ENCODE measurements at regions not wholly inside any gene's neighbourhood (a gene's known extent, or its start where the extent isn't known, plus 50 kb on each side); places are given as distances from the start of the nearest gene placed in this dataset.

DNA sequence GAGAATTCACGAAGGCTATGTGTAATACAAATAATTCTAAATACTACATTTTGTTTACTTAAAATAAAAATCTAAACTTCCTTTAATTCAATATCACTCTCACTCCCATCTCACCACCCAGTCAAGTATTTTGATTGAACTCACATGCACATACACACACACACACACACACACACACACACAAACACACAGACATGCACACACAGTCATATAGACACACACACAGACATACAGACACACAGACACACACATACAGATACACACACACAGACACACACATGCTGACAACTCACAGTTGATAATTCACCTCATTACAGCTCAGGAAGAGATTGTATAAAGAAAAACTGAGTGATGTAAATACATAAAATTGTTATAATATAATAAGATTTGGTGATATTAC lies 559.8 kb upstream of the SLC35B3 start:
- DNase-seq (ENCODE audit: low spot score in 2 of 2), result no peak
- Mint-ChIP-seq H3K36me3 (no peaks in the 10 kb centered on the region), H3K9me3 (peaks cover 0 to 5% of the 10 kb centered on the region in 2 donors), H3K27ac (no peak overlapping the region)
- no peak for ATAC-seq

- Mint-ChIP-seq H3K27ac (no peak overlapping the region), H3K36me3 (no peaks in the 10 kb centered on the region), H3K9me3 (peaks cover 0 to 5% of the 10 kb centered on the region in 2 donors)
- no peak for ATAC-seq
- no peak for DNase-seq (ENCODE audit: low spot score in 2 of 2)
These were observed 557.8 kb upstream of the SLC35B3 start for GRCh38 chr6:8993111-8993510.

DNA sequence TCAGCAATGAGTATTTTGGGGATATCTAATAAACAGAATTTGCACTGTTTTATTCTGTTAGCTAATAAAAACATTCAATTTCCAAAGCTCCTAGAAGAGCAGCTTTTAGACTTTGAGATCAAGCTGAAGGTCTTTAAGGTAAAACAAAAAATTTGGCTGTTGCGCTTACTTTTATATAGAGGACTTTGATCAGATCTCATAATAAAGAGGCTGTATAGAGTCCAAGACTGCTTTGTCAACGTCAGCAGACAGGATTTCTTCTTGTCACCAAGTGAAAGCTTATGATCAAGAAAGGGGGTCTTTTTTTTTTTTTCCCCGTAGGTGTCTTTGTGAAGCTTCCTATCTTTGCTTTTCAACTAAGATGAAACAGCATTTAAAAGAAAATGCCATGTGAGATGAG lies 556.5 kb upstream of the SLC35B3 start:
- H3K27ac Mint-ChIP-seq, result no peak overlapping the region
- no peak for DNase-seq (ENCODE audit: low spot score in 2 of 2)
- H3K9me3 Mint-ChIP-seq, result peaks cover 0 to 5% of the 10 kb centered on the region in 2 donors
- no peak for ATAC-seq
- no peaks in the 10 kb centered on the region for H3K36me3 Mint-ChIP-seq

DNA sequence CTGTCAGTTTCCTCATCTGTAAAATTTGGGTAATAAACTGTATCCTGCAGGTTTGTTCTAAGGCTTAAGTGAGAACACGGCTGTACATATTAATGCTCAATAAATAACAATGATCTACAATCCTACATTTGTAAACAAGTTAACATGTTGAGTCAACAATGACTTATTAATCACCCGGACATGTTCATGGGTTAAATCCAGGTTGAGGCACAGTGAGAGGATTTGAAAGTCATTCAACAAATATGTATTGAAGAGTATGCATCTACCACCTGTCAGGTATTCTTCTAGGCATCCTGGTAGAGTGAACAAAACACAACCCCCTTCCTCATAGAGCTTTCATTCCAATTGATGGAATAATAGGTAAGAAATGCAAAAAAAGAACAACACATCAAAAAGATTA lies 554.7 kb upstream of the SLC35B3 start:
- no peak for ATAC-seq
- H3K9me3 Mint-ChIP-seq, result peaks cover 0 to 1% of the 10 kb centered on the region in 2 donors
- DNase-seq (ENCODE audit: low spot score in 2 of 2), result no peak
- H3K36me3 Mint-ChIP-seq, result no peaks in the 10 kb centered on the region
- H3K27ac Mint-ChIP-seq, result no peak overlapping the region

- H3K36me3 Mint-ChIP-seq, result no peaks in the 10 kb centered on the region
- DNase-seq (ENCODE audit: low spot score in 2 of 2) (peak in 1 of 2 donors; percentile 60), ATAC-seq (peak in 1 of 2 donors; percentile 78)
- H3K9me3 Mint-ChIP-seq, result no peaks in the 10 kb centered on the region
- no peak overlapping the region for H3K27ac Mint-ChIP-seq
These were observed 547.9 kb upstream of the SLC35B3 start for GRCh38 chr6:8983202-8983688.

DNA sequence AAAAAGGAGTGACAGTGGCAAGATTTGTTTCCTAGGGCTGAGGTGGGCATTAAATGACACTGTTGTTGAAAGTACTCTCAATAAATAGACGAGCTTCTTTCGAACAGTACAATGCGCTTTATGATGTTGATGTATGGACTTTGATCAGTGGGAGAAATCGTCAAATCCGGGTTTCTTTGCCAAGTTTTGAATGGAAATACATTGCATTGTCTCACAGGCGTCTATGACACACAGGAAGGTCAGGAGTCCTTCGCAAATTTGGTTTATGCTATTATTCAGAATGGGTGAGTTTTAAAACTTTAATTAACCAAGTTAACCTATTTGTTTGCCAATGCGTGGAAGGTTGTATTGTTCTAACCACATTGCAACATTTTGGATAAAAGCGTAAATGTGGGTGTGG lies 547.3 kb upstream of the SLC35B3 start:
- ATAC-seq (no peak), DNase-seq (ENCODE audit: low spot score in 2 of 2) (no peak)
- Mint-ChIP-seq H3K9me3 (no peaks in the 10 kb centered on the region), H3K36me3 (no peaks in the 10 kb centered on the region), H3K27ac (no peak overlapping the region)

- H3K27ac Mint-ChIP-seq, result no peak overlapping the region
- peaks cover 4 to 9% of the 10 kb centered on the region in 2 donors for H3K9me3 Mint-ChIP-seq
- ATAC-seq (no peak), DNase-seq (ENCODE audit: low spot score in 2 of 2) (no peak)
- no peaks in the 10 kb centered on the region for H3K36me3 Mint-ChIP-seq
These were observed 538.0 kb upstream of the SLC35B3 start for GRCh38 chr6:8973395-8973794.

GRCh38 chr6:8969747-8970146 lies 534.4 kb upstream of the SLC35B3 start:
- ATAC-seq, result no peak
- Mint-ChIP-seq H3K9me3 (peaks cover 9% of the 10 kb centered on the region in 2 donors), H3K36me3 (no peaks in the 10 kb centered on the region)

DNA sequence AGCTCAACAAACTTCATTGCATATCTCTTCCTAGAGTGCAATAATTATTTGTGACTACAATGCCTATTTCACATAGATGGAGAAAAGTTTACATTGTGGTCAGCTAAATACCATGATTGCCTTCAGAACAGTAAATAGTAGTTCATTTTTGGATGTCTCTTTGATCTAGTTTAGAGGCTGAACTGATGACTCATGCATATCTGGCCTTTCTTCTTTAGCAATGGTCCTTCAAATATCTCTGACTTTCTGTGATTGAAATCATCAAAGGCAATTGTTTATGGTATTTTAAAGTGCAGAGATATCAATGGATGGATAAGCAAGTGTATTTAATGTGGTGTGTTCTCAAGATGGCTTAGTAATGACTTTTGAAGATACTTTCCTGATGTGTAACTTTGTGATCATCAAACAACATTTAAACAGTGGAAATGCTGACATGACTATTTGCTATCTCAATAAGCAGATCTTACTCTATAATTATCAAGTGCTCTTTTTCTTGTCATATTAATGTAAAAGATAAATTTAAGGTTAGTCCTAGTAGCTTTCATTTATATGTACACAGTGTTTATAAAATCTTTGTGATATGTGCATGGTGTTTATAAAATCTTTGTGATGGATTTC lies 523.7 kb upstream of the SLC35B3 start:
- DNase-seq (ENCODE audit: low spot score in 2 of 2) (no peak), ATAC-seq (no peak)
- Mint-ChIP-seq H3K27ac (no peak overlapping the region), H3K36me3 (no peaks in the 10 kb centered on the region), H3K9me3 (no peaks in the 10 kb centered on the region)

More at GRCh38 chr6:8969747-8970146, 534.4 kb upstream of the SLC35B3 start:
- DNase-seq (ENCODE audit: low spot score in 2 of 2), result no peak
- no peak overlapping the region for H3K27ac Mint-ChIP-seq

GRCh38 chr6:8953310-8953709 lies 518.0 kb upstream of the SLC35B3 start:
- no peak overlapping the region for H3K27ac Mint-ChIP-seq

GRCh38 chr6:8948733-8949132 lies 513.4 kb upstream of the SLC35B3 start:
- DNase-seq (ENCODE audit: low spot score in 2 of 2), result no peak
- Mint-ChIP-seq H3K27ac (no peak overlapping the region), H3K9me3 (no peaks in the 10 kb centered on the region), H3K36me3 (no peaks in the 10 kb centered on the region)
- ATAC-seq, result no peak

More at GRCh38 chr6:8953310-8953709, 518.0 kb upstream of the SLC35B3 start:
- DNase-seq (ENCODE audit: low spot score in 2 of 2) (no peak), ATAC-seq (no peak)
- H3K36me3 Mint-ChIP-seq, result no peaks in the 10 kb centered on the region
- H3K9me3 Mint-ChIP-seq, result no peaks in the 10 kb centered on the region

GRCh38 chr6:8947900-8948299 lies 512.6 kb upstream of the SLC35B3 start:
- Mint-ChIP-seq H3K27ac (no peak overlapping the region), H3K36me3 (no peaks in the 10 kb centered on the region), H3K9me3 (no peaks in the 10 kb centered on the region)
- ATAC-seq, result no peak
- DNase-seq (ENCODE audit: low spot score in 2 of 2), result no peak

DNA sequence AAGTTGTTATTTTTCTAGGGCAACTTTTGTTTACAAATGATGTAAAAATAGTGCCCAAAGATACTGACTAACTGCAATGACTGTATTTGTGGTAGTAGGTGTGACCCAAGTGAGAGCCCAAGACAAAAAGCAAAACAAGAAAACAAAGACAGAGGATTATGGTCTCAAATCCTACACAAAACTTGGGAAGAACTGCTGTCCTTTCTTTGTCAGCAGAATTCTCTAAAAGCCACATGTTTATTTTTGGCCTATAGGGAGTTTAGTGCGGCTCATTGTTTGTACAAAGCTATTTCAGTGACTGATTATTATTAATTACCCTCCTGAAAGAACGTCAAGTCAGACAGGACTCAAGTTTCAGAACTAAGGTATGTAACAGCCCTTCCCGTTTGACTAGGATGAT lies 509.2 kb upstream of the SLC35B3 start:
- Mint-ChIP-seq H3K27ac (no peak overlapping the region), H3K36me3 (no peaks in the 10 kb centered on the region), H3K9me3 (no peaks in the 10 kb centered on the region)
- ATAC-seq (no peak), DNase-seq (ENCODE audit: low spot score in 2 of 2) (no peak)

GRCh38 chr6:8943073-8943472 lies 507.7 kb upstream of the SLC35B3 start:
- H3K36me3 Mint-ChIP-seq, result no peaks in the 10 kb centered on the region
- no peaks in the 10 kb centered on the region for H3K9me3 Mint-ChIP-seq
- ATAC-seq (no peak), DNase-seq (ENCODE audit: low spot score in 2 of 2) (no peak)
- H3K27ac Mint-ChIP-seq, result no peak overlapping the region

DNA sequence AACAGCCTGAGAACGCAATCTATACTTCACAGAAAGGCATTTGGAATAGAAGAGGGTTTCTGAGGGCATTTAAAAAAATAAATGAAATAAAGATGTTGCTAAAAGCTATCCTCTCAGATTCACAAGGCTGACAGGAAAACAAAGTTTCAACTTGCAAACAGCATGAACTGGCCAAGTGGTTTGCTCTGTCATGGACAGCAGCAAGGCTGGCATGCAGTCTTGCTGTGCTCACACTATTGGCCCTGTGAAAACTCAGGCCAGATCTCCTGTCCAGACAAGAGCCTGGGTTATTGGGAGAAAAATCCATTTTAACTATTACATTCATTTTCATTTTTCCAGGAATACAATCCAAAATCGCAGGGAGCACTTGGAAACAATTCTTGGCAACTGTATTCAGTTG lies 506.2 kb upstream of the SLC35B3 start:
- H3K9me3 Mint-ChIP-seq, result no peaks in the 10 kb centered on the region
- no peak overlapping the region for H3K27ac Mint-ChIP-seq

GRCh38 chr6:8940356-8940755 lies 505.0 kb upstream of the SLC35B3 start:
- H3K27ac Mint-ChIP-seq, result no peak overlapping the region
- DNase-seq (ENCODE audit: low spot score in 2 of 2), result no peak
- H3K36me3 Mint-ChIP-seq, result no peaks in the 10 kb centered on the region
- H3K9me3 Mint-ChIP-seq, result no peaks in the 10 kb centered on the region
- no peak for ATAC-seq

More for the DNA sequence above, 506.2 kb upstream of the SLC35B3 start:
- DNase-seq (ENCODE audit: low spot score in 2 of 2), result no peak
- H3K36me3 Mint-ChIP-seq, result no peaks in the 10 kb centered on the region
- no peak for ATAC-seq

- ATAC-seq (no peak), DNase-seq (ENCODE audit: low spot score in 2 of 2) (no peak)
- no peaks in the 10 kb centered on the region for H3K36me3 Mint-ChIP-seq
These were observed 504.3 kb upstream of the SLC35B3 start for GRCh38 chr6:8939615-8940014.

DNA sequence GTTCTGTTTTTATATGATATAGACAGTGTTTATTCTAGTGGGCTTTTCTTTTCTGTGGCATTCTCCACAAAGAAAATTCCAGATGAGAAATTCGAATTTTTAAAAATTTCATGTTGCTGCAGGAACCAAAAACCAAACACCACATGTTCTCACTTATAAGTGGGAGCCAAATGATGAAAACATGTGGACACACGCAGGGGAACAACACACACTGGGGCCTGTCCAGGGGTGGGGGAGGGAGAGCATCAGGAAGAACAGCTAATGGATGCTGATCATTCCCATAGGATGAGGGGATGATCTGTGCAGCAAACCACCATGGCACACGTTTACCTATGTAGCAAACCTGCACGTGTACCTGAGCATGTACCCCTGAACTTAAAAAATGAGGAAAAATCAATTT lies 499.0 kb upstream of the SLC35B3 start:
- no peak for DNase-seq (ENCODE audit: low spot score in 2 of 2)
- no peak for ATAC-seq
- H3K9me3 Mint-ChIP-seq, result no peaks in the 10 kb centered on the region
- H3K27ac Mint-ChIP-seq, result no peak overlapping the region
- H3K36me3 Mint-ChIP-seq, result no peaks in the 10 kb centered on the region

More at GRCh38 chr6:8939615-8940014, 504.3 kb upstream of the SLC35B3 start:
- no peaks in the 10 kb centered on the region for H3K9me3 Mint-ChIP-seq
- H3K27ac Mint-ChIP-seq, result no peak overlapping the region

Measured in activated naive CD4-positive, alpha-beta T cell treated with anti-CD3 and anti-CD28 coated beads, Interleukin-2, amount 50 U/mL, for 72 hours (primary cell).